PC-3 (cell line): ENCODE measurements at regions not wholly inside any gene's neighbourhood (a gene's known extent, or its start where the extent isn't known, plus 50 kb on each side); places are given as distances from the start of the nearest gene placed in this dataset.

Experiments used
- ATAC-seq: fragments of 200-7000 bp; cut with Tn5 transposase; 2 replicates; pipeline ENCODE4 v1.9.1; 2020; ENCODE audit warnings: mild to moderate bottlenecking, moderate library complexity
- BruUV-seq: library from RNA; stranded (reverse); fragments of 400-500 nt; replicated peaks from 2 replicates; lab custom pipeline; 2021; lab: Mats Ljungman, UMichigan
- CTCF ChIA-PET: fragments of 300-600 bp; sonication (Branson Sonifier 250); formaldehyde crosslinking; loops from one replicate; lab custom pipeline; 2022; ENCODE audit warnings: antibody characterized with exemption; lab: Charles Lee
- POLR2A ChIA-PET: fragments of 300-600 bp; sonication (Branson Sonifier 250); formaldehyde crosslinking; loops from one replicate; lab custom pipeline; 2022; ENCODE audit warnings: antibody characterized with exemption; ENCODE audit not compliant: unreplicated experiment; lab: Charles Lee
- DNase-seq: peaks from one replicate; pipeline ENCODE4 v3.0.0-alpha.2; 2015
- H2AFZ ChIP-seq: fragments of 300-600 bp; sonication (generic); 2 replicates; pipeline ENCODE4 v1.6.0; 2016; ENCODE audit warnings: antibody characterized with exemption, low read length
- H3F3A ChIP-seq: fragments of 300-600 bp; sonication (generic); one replicate; pipeline ENCODE4 v1.6.0; 2017; ENCODE audit warnings: antibody characterized with exemption, low read length, control low read depth, mild to moderate bottlenecking; ENCODE audit not compliant: unreplicated experiment
- H3K27ac ChIP-seq: fragments of 300-600 bp; sonication (generic); 2 replicates; pipeline ENCODE4 v1.5.1; 2016; ENCODE audit warnings: mild to moderate bottlenecking, low read length
- H3K27me3 ChIP-seq: fragments of 300-600 bp; sonication (generic); 2 replicates; pipeline ENCODE4 v1.6.1; 2016; ENCODE audit warnings: low read length, mixed read lengths
- H3K36me3 ChIP-seq: fragments of 300-600 bp; sonication (generic); 2 replicates; pipeline ENCODE4 v1.6.1; 2016; ENCODE audit warnings: low read depth, mixed run types, low read length, mixed read lengths
- H3K4me1 ChIP-seq: fragments of 300-600 bp; sonication (generic); 2 replicates; pipeline ENCODE4 v1.5.1; 2016; ENCODE audit warnings: low read length; ENCODE audit not compliant: insufficient read depth
- H3K4me2 ChIP-seq: fragments of 300-600 bp; sonication (generic); 2 replicates; pipeline ENCODE4 v1.6.0; 2016; ENCODE audit warnings: low read length
- H3K4me3 ChIP-seq: fragments of 300-600 bp; sonication (generic); 2 replicates; pipeline ENCODE4 v1.5.1; 2016; ENCODE audit warnings: mild to moderate bottlenecking, low read length, mixed read lengths
- H3K79me2 ChIP-seq: fragments of 300-600 bp; sonication (generic); 2 replicates; pipeline ENCODE4 v1.6.1; 2017; ENCODE audit warnings: low read length, mixed read lengths
- H3K9ac ChIP-seq: fragments of 300-600 bp; sonication (generic); 2 replicates; pipeline ENCODE4 v1.6.0; 2016; ENCODE audit warnings: mild to moderate bottlenecking, low read length
- H3K9me2 ChIP-seq: fragments of 300-600 bp; sonication (generic); replicated peaks from 2 replicates; pipeline ENCODE4 v1.6.1; 2016; ENCODE audit warnings: mixed run types, low read length, mixed read lengths
- H3K9me3 ChIP-seq: fragments of 300-600 bp; sonication (generic); 2 replicates; pipeline ENCODE4 v1.6.1; 2016; ENCODE audit warnings: low read length, mixed read lengths
- H4K20me1 ChIP-seq: fragments of 300-600 bp; sonication (generic); 2 replicates; pipeline ENCODE4 v1.6.1; 2016; ENCODE audit warnings: low read length, mixed read lengths
- EZH2 ChIP-seq: fragments of 300-600 bp; sonication (generic); IDR thresholded peaks from one replicate; pipeline ENCODE4 v1.6.1; 2017; ENCODE audit warnings: antibody characterized with exemption, mild to moderate bottlenecking, low read length; ENCODE audit not compliant: unreplicated experiment
- EZH2phosphoT487 ChIP-seq: fragments of 300-600 bp; sonication (generic); IDR thresholded peaks from 2 replicates; pipeline ENCODE4 v1.6.1; 2018; ENCODE audit warnings: mild to moderate bottlenecking, antibody characterized with exemption, low read length, borderline replicate concordance
- intact Hi-C: fragments of 100-400 bp; cut with micrococcal nuclease; formaldehyde crosslinking; loops from 2 replicates; pipeline ENCODE4 v1.9.0; 2023
- TF ChIP-seq, protein P1 (sequence below): fragments of 300-600 bp; sonication (generic); conservative IDR thresholded peaks from 2 replicates; pipeline ENCODE4 v1.5.1; 2017; ENCODE audit warnings: antibody characterized with exemption, low read depth, mild to moderate bottlenecking, low read length

DNA sequence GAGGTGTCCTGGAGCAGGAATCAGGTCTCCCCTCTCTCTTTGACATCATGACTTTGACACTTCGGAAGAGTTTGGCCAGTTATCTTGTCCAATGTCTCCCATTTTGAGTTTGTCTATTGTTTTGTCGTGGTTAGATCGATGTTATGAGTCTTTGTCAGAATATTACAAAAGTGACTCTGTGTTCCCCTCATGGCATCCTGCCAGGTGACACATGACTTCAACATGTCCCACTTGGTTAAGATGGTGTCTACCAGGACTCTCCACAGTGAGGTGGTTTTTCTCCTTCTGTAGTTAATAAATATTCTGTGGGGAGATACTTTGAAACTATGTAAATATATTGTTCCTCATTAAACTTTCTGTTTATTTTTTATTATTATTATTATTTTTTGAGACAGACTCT, 76.6 kb upstream of the BZW1 start:
- Histone ChIP-seq H3K27me3 (no peaks in the 10 kb centered on the region), H3K79me2 (no peaks in the 10 kb centered on the region), H3K4me3 (no peak overlapping the region), H3F3A (no peaks in the 10 kb centered on the region), H3K9ac (no peak overlapping the region), H3K4me1 (peaks cover 4% of the 10 kb centered on the region), H4K20me1 (no peaks in the 10 kb centered on the region), H3K27ac (no peak overlapping the region), H3K9me2 (no peaks in the 10 kb centered on the region), H2AFZ (no peak overlapping the region), H3K9me3 (no peaks in the 10 kb centered on the region), H3K4me2 (no peak overlapping the region), H3K36me3 (no peaks in the 10 kb centered on the region)
- ATAC-seq (no peak), DNase-seq (peak; percentile 39)
- CTCF ChIA-PET = interaction anchor here (0.7 to 1.4 kb wide), 3 partner anchors 22 to 130 kb away, joined by 3 to 17 read pairs (median 3); partner anchors contain the start of gene CLK1
- POLR2A ChIA-PET = interaction anchor here (0.5 to 0.6 kb wide), 2 partner anchors 22 to 110 kb away, joined by 3 to 7 read pairs; no protein-coding TSS in a partner anchor
- intact Hi-C loops = loop anchor here (1.0 to 2.0 kb wide), 2 partner anchors 22 to 76 kb away; partner anchors contain the start of gene BZW1
- no TSS peak for BruUV-seq
- no peak for TF ChIP-seq EZH2
- TF ChIP-seq, protein P1, sequence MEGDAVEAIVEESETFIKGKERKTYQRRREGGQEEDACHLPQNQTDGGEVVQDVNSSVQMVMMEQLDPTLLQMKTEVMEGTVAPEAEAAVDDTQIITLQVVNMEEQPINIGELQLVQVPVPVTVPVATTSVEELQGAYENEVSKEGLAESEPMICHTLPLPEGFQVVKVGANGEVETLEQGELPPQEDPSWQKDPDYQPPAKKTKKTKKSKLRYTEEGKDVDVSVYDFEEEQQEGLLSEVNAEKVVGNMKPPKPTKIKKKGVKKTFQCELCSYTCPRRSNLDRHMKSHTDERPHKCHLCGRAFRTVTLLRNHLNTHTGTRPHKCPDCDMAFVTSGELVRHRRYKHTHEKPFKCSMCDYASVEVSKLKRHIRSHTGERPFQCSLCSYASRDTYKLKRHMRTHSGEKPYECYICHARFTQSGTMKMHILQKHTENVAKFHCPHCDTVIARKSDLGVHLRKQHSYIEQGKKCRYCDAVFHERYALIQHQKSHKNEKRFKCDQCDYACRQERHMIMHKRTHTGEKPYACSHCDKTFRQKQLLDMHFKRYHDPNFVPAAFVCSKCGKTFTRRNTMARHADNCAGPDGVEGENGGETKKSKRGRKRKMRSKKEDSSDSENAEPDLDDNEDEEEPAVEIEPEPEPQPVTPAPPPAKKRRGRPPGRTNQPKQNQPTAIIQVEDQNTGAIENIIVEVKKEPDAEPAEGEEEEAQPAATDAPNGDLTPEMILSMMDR = no peak
- TF ChIP-seq EZH2phosphoT487 = no peak

DNA sequence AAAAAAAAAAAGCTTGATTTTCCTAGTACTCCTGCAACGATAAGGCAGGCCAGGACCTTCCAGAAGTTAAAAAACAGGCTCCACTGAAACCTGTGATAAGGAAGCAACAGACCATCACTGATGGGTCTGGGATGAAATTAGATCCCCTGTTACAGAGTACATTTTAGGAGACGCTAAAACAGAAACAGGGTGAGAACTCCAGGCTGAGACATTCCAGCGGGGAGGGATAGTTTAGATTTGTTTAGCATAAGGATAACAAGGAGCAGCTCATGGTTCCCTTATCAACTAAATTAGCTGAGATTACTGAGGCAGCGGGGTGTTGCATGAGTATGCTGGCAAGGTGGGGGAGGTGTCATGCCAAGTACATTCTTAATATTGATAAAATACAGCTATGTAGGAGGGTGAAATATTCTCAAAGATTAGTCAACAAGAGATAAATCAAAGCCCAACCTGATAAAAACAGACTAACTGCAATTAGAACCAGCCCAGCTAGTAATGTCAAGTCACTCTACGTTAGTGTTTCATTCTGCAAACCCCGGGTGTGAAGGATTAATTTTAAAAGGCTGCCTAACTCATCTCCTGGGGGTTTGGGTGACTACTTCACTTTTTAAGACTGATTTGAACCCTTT, 75.0 kb upstream of the BZW1 start:
- POLR2A ChIA-PET = interaction anchor here (0.6 kb wide), 2 partner anchors 11 to 77 kb away, joined by 3 to 4 read pairs; no protein-coding TSS in a partner anchor
- Histone ChIP-seq H3K79me2 (no peaks in the 10 kb centered on the region), H3K36me3 (no peaks in the 10 kb centered on the region), H3K27me3 (no peaks in the 10 kb centered on the region), H2AFZ (no peak overlapping the region), H3K4me2 (no peak overlapping the region), H3K27ac (no peak overlapping the region), H3K4me1 (peaks cover 14% of the 10 kb centered on the region), H3F3A (no peaks in the 10 kb centered on the region), H3K9ac (no peak overlapping the region), H4K20me1 (no peaks in the 10 kb centered on the region), H3K9me3 (no peaks in the 10 kb centered on the region), H3K9me2 (no peaks in the 10 kb centered on the region), H3K4me3 (no peak overlapping the region)
- intact Hi-C loops = loop anchor here (2.0 kb wide), 1 partner anchor 50 kb away; no protein-coding TSS in a partner anchor
- no peak for ATAC-seq
- no peak for DNase-seq
- no TSS peak for BruUV-seq
- CTCF ChIA-PET = interaction anchor here (0.7 to 1.4 kb wide), 3 partner anchors 11 to 253 kb away, joined by 7 to 17 read pairs (median 15); no protein-coding TSS in a partner anchor
- TF ChIP-seq EZH2 (no peak), EZH2phosphoT487 (no peak)
- TF ChIP-seq, protein P1 = no peak

DNA sequence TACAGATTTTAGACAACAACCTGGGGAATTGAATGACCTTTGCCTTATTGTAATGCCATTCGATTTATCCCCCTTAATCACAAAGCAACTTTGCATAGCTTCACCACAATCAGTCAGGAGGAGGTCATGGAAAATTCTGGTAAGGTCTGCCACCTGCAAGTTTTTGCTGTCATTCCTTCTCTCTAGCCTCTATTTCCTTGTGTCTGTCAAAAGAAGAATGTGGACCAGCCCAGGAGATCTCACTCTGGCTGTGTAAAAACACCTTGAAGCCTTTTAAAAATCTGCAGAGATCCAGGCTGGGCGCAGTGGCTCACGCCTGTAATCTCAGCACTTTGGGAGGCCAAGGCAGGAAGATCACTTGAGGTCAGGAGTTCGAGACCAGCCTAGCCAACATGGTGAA, 74.1 kb upstream of the BZW1 start:
- POLR2A ChIA-PET = no interaction called here

More for the DNA sequence above, 74.1 kb upstream of the BZW1 start:
- no peaks in the 10 kb centered on the region for H4K20me1 ChIP-seq
- H3K36me3 ChIP-seq = no peaks in the 10 kb centered on the region
- intact Hi-C loops = loop anchor here (2.0 kb wide), 1 partner anchor 49 kb away; no protein-coding TSS in a partner anchor
- no peak overlapping the region for H2AFZ ChIP-seq
- ATAC-seq (no peak), DNase-seq (no peak)
- H3K79me2 ChIP-seq = no peaks in the 10 kb centered on the region
- CTCF ChIA-PET = no interaction called here
- H3K4me1 ChIP-seq = peaks cover 19% of the 10 kb centered on the region
- no peaks in the 10 kb centered on the region for H3K9me3 ChIP-seq
- no peak overlapping the region for H3K4me3 ChIP-seq
- TF ChIP-seq, protein P1 = no peak
- H3K27me3 ChIP-seq = no peaks in the 10 kb centered on the region
- H3K9me2 ChIP-seq = no peaks in the 10 kb centered on the region
- H3K27ac ChIP-seq = no peak overlapping the region
- no TSS peak for BruUV-seq
- no peak overlapping the region for H3K4me2 ChIP-seq
- H3K9ac ChIP-seq = no peak overlapping the region
- no peaks in the 10 kb centered on the region for H3F3A ChIP-seq
